Loucy (cell line): ENCODE measurements at regions not wholly inside any gene's neighbourhood (a gene's known extent, or its start where the extent isn't known, plus 50 kb on each side); places are given as distances from the start of the nearest gene placed in this dataset.

Source experiments
- H2AFZ ChIP-seq: fragments of 200-600 bp; sonication (generic); 2 replicates; pipeline ENCODE4 v1.6.0; 2016; ENCODE audit warnings: antibody characterized with exemption, mild to moderate bottlenecking, low read length, moderate library complexity
- H3F3A ChIP-seq: fragments of 200-600 bp; 2 replicates; pipeline ENCODE4 v1.6.0; 2016; ENCODE audit warnings: antibody characterized with exemption, low read depth, mild to moderate bottlenecking
- H3K27me3 ChIP-seq: fragments of 200-600 bp; sonication (generic); 2 replicates; pipeline ENCODE4 v1.6.1; 2014; ENCODE audit warnings: low read length, mild to moderate bottlenecking; ENCODE audit not compliant: insufficient read depth, poor library complexity, severe bottlenecking
- H3K36me3 ChIP-seq: fragments of 200-600 bp; sonication (generic); 2 replicates; pipeline ENCODE4 v1.6.1; 2016; ENCODE audit warnings: low read length; ENCODE audit not compliant: insufficient read depth
- H3K4me1 ChIP-seq: fragments of 200-600 bp; sonication (generic); 2 replicates; pipeline ENCODE4 v1.5.1; 2014; ENCODE audit warnings: low read length, mild to moderate bottlenecking; ENCODE audit not compliant: insufficient read depth, poor library complexity, severe bottlenecking
- H3K4me2 ChIP-seq: fragments of 200-600 bp; sonication (generic); 2 replicates; pipeline ENCODE4 v1.6.0; 2014; ENCODE audit warnings: antibody characterized with exemption, low read length, low read depth, mild to moderate bottlenecking; ENCODE audit not compliant: poor library complexity, severe bottlenecking
- H3K4me3 ChIP-seq: fragments of 200-600 bp; sonication (generic); 2 replicates; pipeline ENCODE4 v1.5.1; 2014; ENCODE audit warnings: low read length, mild to moderate bottlenecking, mixed read lengths; ENCODE audit not compliant: poor library complexity, severe bottlenecking
- H3K79me2 ChIP-seq: fragments of 200-600 bp; sonication (generic); 2 replicates; pipeline ENCODE4 v1.6.1; 2014; ENCODE audit warnings: low read length; ENCODE audit not compliant: insufficient read depth
- H3K9ac ChIP-seq: fragments of 200-600 bp; sonication (generic); 2 replicates; pipeline ENCODE4 v1.6.0; 2014; ENCODE audit warnings: mild to moderate bottlenecking, low read depth, low read length, moderate library complexity; ENCODE audit not compliant: poor library complexity, severe bottlenecking
- H3K9me2 ChIP-seq: fragments of 200-600 bp; sonication (generic); replicated peaks from 2 replicates; pipeline ENCODE4 v1.6.1; 2016; ENCODE audit warnings: low read depth, low read length, mixed read lengths
- H3K9me3 ChIP-seq: fragments of 200-600 bp; sonication (generic); 2 replicates; pipeline ENCODE4 v1.6.1; 2014; ENCODE audit warnings: mild to moderate bottlenecking, antibody characterized with exemption, low read length, low read depth; ENCODE audit not compliant: insufficient read depth
- H4K20me1 ChIP-seq: fragments of 200-600 bp; sonication (generic); 2 replicates; pipeline ENCODE4 v1.6.0; 2014; ENCODE audit warnings: antibody characterized with exemption, low read length, mild to moderate bottlenecking; ENCODE audit not compliant: insufficient read depth, poor library complexity, severe bottlenecking
- EZH2phosphoT487 ChIP-seq: fragments of 200-600 bp; IDR thresholded peaks from 2 replicates; pipeline ENCODE4 v1.6.1; 2018; ENCODE audit warnings: antibody characterized with exemption, mild to moderate bottlenecking, moderate library complexity, borderline replicate concordance
- TF ChIP-seq, protein P1 (sequence below): fragments of 200-600 bp; sonication (generic); conservative IDR thresholded peaks from 2 replicates; pipeline ENCODE4 v1.5.1; 2014; ENCODE audit warnings: mild to moderate bottlenecking, antibody characterized with exemption, low read length

DNA sequence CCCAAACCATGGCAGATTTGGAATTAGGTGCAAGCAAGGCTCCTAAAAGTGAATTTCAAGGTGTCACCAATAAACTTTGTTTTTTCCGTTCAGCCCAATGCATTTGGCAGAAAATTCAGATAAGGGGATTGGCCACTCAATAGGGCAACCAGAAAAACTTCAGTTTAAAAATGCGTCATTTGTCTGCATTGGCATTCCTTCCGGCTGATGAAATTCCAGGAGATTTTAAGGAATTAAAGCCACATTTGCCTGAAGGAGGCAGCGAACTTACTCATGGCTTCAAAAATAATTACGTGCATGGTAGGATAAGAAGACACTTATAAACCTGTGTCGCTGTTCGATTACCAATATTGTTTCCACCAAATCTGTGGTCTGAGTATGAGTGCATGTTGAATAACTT, 151.9 kb downstream of the SALL1 start:
- Histone ChIP-seq H3K27me3 (no peaks in the 10 kb centered on the region), H3K9ac (no peak overlapping the region)

DNA sequence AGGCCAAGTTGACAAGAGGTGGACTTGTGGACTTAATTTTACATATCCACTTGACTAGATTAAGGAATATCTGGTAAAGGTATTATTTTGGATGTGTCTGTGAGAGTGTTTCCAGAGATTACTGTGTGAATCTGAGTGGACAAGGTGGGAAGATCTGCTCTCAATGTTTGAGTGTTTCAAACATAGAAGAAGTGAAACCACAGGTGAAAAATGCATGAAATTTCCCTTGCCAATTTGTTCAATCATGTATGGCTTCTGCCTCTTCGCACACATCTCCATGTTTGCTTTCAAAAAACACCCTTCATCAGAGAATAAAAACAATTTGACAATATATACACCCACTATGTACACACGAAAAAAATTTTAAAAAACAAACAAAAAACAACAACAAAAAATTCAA, 152.7 kb downstream of the SALL1 start:
- H2AFZ ChIP-seq: no peak overlapping the region
- no peaks in the 10 kb centered on the region for H4K20me1 ChIP-seq
- no peaks in the 10 kb centered on the region; the same call in 1 of the 2 replicates for H3K9me3 ChIP-seq
- no peak overlapping the region for H3K4me2 ChIP-seq
- no peaks in the 10 kb centered on the region for H3K4me1 ChIP-seq
- H3K9ac ChIP-seq: no peak overlapping the region
- no peaks in the 10 kb centered on the region for H3K36me3 ChIP-seq
- H3F3A ChIP-seq: no peaks in the 10 kb centered on the region
- no peaks in the 10 kb centered on the region for H3K27me3 ChIP-seq
- no peaks in the 10 kb centered on the region for H3K79me2 ChIP-seq
- no peak overlapping the region for H3K4me3 ChIP-seq
- TF ChIP-seq EZH2phosphoT487: no peak
- TF ChIP-seq, protein P1, sequence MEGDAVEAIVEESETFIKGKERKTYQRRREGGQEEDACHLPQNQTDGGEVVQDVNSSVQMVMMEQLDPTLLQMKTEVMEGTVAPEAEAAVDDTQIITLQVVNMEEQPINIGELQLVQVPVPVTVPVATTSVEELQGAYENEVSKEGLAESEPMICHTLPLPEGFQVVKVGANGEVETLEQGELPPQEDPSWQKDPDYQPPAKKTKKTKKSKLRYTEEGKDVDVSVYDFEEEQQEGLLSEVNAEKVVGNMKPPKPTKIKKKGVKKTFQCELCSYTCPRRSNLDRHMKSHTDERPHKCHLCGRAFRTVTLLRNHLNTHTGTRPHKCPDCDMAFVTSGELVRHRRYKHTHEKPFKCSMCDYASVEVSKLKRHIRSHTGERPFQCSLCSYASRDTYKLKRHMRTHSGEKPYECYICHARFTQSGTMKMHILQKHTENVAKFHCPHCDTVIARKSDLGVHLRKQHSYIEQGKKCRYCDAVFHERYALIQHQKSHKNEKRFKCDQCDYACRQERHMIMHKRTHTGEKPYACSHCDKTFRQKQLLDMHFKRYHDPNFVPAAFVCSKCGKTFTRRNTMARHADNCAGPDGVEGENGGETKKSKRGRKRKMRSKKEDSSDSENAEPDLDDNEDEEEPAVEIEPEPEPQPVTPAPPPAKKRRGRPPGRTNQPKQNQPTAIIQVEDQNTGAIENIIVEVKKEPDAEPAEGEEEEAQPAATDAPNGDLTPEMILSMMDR: no peak
- no peaks in the 10 kb centered on the region for H3K9me2 ChIP-seq

More for the DNA sequence above, 151.9 kb downstream of the SALL1 start:
- Histone ChIP-seq H3K79me2 (no peaks in the 10 kb centered on the region), H2AFZ (no peak overlapping the region), H3K9me3 (no peaks in the 10 kb centered on the region; the same call in 1 of the 2 replicates), H3F3A (no peaks in the 10 kb centered on the region), H3K36me3 (no peaks in the 10 kb centered on the region), H3K4me1 (no peaks in the 10 kb centered on the region), H3K4me2 (no peak overlapping the region), H3K4me3 (no peak overlapping the region), H4K20me1 (no peaks in the 10 kb centered on the region), H3K9me2 (no peaks in the 10 kb centered on the region)
- TF ChIP-seq, protein P1: no peak
- TF ChIP-seq EZH2phosphoT487: no peak

DNA sequence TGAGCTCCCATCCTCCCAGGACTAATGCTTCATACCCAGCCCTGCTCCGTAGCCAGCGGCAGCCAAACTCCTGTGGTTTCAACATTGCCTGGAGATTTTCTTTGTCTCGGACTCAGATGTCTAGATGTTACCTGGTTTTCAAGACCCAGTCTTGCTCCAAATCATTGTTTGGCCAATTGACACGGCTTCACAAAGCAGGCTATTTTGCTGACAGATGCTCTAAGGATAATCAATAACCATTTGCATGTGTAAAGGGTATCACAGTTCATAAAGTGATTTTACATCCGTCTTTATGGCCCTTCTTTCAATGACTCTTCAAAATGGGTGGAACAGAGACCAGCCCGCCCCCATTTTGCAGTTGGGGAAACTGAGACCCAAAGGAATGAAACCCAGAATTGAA, 153.4 kb downstream of the SALL1 start:
- no peak for TF ChIP-seq EZH2phosphoT487
- TF ChIP-seq, protein P1: no peak

More for the DNA sequence above, 153.4 kb downstream of the SALL1 start:
- H3K27me3 ChIP-seq: no peaks in the 10 kb centered on the region
- no peaks in the 10 kb centered on the region for H3K79me2 ChIP-seq
- H3K9me3 ChIP-seq: no peaks in the 10 kb centered on the region
- no peaks in the 10 kb centered on the region for H3F3A ChIP-seq
- H3K9ac ChIP-seq: no peak overlapping the region
- H3K4me2 ChIP-seq: no peak overlapping the region
- H4K20me1 ChIP-seq: no peaks in the 10 kb centered on the region
- no peak overlapping the region for H2AFZ ChIP-seq
- no peaks in the 10 kb centered on the region for H3K36me3 ChIP-seq
- no peak overlapping the region for H3K4me3 ChIP-seq
- no peaks in the 10 kb centered on the region for H3K4me1 ChIP-seq
- no peaks in the 10 kb centered on the region for H3K9me2 ChIP-seq
